AG04450 (cell line): ENCODE measurements at regions not wholly inside any gene's neighbourhood (a gene's known extent, or its start where the extent isn't known, plus 50 kb on each side); places are given as distances from the start of the nearest gene placed in this dataset.

ENCODE experiments used
- CTCF ChIA-PET: fragments of 300-600, 350-600 bp; formaldehyde crosslinking; extraction: SDS; loops from one replicate; lab custom pipeline; 2022; ENCODE audit warnings: antibody characterized with exemption, inconsistent platforms; lab: Charles Lee
- POLR2A ChIA-PET: fragments of 350-600 bp; formaldehyde crosslinking; extraction: SDS; loops from one replicate; lab custom pipeline; 2021; ENCODE audit warnings: antibody characterized with exemption, inconsistent platforms; lab: Yijun Ruan, JAX
- DNase-seq: peaks from one replicate; pipeline ENCODE4 v3.0.0-alpha.2; 2011; ENCODE audit warnings: low read depth, low spot score
- H3K27ac ChIP-seq: one replicate; pipeline ENCODE4 v1.5.1; 2012; ENCODE audit warnings: low read depth, low read length, control low read depth
- H3K27me3 ChIP-seq: one replicate; pipeline ENCODE4 v1.6.0; 2012; ENCODE audit warnings: low read length; ENCODE audit not compliant: control insufficient read depth, insufficient read depth
- H3K4me3 ChIP-seq: 2 replicates; pipeline ENCODE4 v1.5.1; 2011; ENCODE audit warnings: mild to moderate bottlenecking, low read depth, low read length, control low read depth
- H3K9me3 ChIP-seq: 2 replicates; pipeline ENCODE4 v1.5.1; 2012; ENCODE audit warnings: low read length; ENCODE audit not compliant: control insufficient read depth, insufficient read depth
- CTCF ChIP-seq: IDR thresholded peaks from 2 replicates; pipeline ENCODE4 v1.5.1; 2011; ENCODE audit warnings: low read depth, low read length, control low read depth, inconsistent platforms

DNA sequence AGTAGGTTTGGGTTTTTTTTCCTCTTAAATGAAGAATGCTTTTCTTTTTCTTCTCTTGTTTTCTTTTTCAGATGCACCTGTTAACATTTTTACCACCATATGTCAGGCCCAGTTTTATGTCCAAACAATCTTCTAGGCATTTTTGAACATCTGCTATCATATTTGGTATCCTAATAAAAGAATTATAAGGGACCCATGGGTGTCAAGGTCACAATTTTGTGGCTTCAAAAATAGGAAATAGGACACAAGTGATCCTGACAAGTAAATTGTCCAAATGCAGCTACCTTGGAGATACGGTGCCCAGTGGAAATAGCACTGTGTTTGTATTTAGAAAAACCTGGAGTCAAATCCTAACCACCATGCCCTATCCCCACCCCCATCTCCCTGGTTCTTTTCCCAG lies 270.3 kb downstream of the MZT1 start:
- ChIA-PET POLR2A (no interaction called here), CTCF (no interaction called here)
- no peak for DNase-seq
- TF ChIP-seq CTCF = no peak
- Histone ChIP-seq H3K4me3 (no peak overlapping the region), H3K9me3 (no peaks in the 10 kb centered on the region), H3K27ac (no peak overlapping the region), H3K27me3 (no peaks in the 10 kb centered on the region)

DNA sequence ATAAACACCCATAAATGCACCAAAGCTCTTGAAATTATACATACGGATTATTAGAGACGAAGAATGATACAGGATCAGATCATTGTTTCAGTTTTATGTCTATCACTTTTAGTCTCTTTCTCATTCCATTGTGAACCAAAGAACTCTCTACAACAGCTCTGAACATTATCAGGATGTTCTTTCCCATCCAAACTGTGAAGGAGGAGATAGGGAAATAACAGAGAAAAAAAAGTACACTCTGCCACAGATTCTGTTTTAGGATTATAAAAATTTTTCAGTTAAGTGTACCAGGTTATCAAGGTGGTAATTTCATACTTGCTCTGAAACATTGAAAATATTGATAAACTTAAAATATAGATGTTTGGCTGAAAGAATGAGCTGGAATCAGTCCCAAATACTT lies 270.9 kb downstream of the MZT1 start:
- TF ChIP-seq CTCF = no peak
- no peaks in the 10 kb centered on the region for H3K27me3 ChIP-seq
- H3K9me3 ChIP-seq = no peaks in the 10 kb centered on the region
- CTCF ChIA-PET = no interaction called here
- no peak for DNase-seq
- POLR2A ChIA-PET = no interaction called here
- H3K4me3 ChIP-seq = no peak overlapping the region
- no peak overlapping the region for H3K27ac ChIP-seq

DNA sequence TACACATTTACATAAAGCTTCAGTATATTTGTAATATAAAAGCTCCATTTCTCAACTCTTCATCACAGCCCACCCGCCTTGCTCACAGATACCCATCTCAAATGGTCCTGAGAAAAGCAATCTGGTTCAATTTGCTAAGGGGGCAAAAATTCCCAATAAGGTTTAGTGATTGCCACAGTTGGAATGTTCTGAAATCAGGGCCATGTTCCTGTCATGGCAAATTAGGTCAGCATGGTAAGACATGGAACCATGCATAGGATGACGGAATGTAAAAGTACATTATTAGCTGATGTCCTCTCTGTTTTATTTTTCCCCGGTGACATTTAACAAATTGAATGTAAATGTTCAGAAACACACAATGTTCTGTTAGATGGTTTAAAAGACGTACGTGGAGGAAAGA lies 274.3 kb downstream of the MZT1 start:
- ChIA-PET POLR2A (no interaction called here), CTCF (no interaction called here)
- no peak overlapping the region for H3K27ac ChIP-seq
- no peaks in the 10 kb centered on the region for H3K9me3 ChIP-seq
- DNase-seq = no peak
- H3K4me3 ChIP-seq = no peak overlapping the region
- H3K27me3 ChIP-seq = no peaks in the 10 kb centered on the region
- TF ChIP-seq CTCF = no peak

GRCh38 chr13:72448082-72448481 lies 279.3 kb downstream of the MZT1 start:
- CTCF ChIA-PET = no interaction called here
- POLR2A ChIA-PET = no interaction called here
- no peaks in the 10 kb centered on the region for H3K27me3 ChIP-seq
- TF ChIP-seq CTCF = no peak
- no peak overlapping the region for H3K27ac ChIP-seq
- H3K4me3 ChIP-seq = no peak overlapping the region
- no peak for DNase-seq
- H3K9me3 ChIP-seq = no peaks in the 10 kb centered on the region

DNA sequence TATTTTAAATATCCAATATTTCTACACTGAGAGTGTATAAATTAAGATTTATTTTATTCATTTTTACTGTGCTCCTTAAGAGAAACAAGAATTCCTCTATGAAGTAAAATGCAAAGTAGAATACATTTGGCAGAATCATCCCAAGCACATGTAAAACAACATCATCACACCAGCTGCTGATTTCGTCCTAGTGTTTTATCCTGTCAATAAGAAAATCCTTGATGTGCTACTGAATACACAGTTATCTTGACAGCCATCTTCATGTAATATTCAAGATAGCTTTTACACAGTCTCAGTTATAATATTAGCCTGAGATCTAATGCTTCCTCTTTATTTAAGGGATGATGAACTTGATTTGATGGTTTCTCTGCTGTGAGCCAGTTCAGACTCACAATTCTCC lies 282.4 kb downstream of the MZT1 start:
- TF ChIP-seq CTCF = no peak
- DNase-seq = no peak
- Histone ChIP-seq H3K27me3 (no peaks in the 10 kb centered on the region), H3K4me3 (no peak overlapping the region), H3K27ac (no peak overlapping the region), H3K9me3 (no peaks in the 10 kb centered on the region)
- ChIA-PET POLR2A (no interaction called here), CTCF (interaction anchor here (0.6 kb wide), 1 partner anchor 117 kb away, joined by 3 read pairs; no protein-coding TSS in a partner anchor)
